ENCODE measurements at regions not wholly inside any gene's neighbourhood (a gene's known extent, or its start where the extent isn't known, plus 50 kb on each side); places are given as distances from the start of the nearest gene placed in this dataset.

- no peak for DNase-seq
- no peak for TF ChIP-seq CTCF (IDR thresholded peaks at IDR 0.05)
- TF ChIP-seq POLR2A (IDR thresholded peaks at IDR 0.05) = no peak
- no peak for TF ChIP-seq EP300 (IDR thresholded peaks at IDR 0.05)
- no peak for TF ChIP-seq POLR2AphosphoS5 (IDR thresholded peaks at IDR 0.05)
- 50 to 71% (median 68%) methylated on average over 1 of the region's 1 CpG for WGBS, 5 donors
- H3K36me3 ChIP-seq = no peaks in the 10 kb centered on the region
- no peaks in the 10 kb centered on the region for H3K27me3 ChIP-seq
- H3K4me3 ChIP-seq = no peak overlapping the region
- intact Hi-C loops (cut with DNase I; ENCODE audit: low total_unique reads) = no loop called here
- H3K27ac ChIP-seq = no peak overlapping the region
- no peaks in the 10 kb centered on the region for H3K4me1 ChIP-seq
- no peaks in the 10 kb centered on the region for H3K9me3 ChIP-seq
Measured at GRCh38 chr3:88412346-88412745, 262.6 kb downstream of the C3orf38 start.

GRCh38 chr3:88416436-88416835 lies 266.7 kb downstream of the C3orf38 start:
- no peak overlapping the region for H3K4me3 ChIP-seq
- DNase-seq = no peak
- H3K4me1 ChIP-seq = no peaks in the 10 kb centered on the region
- no peaks in the 10 kb centered on the region for H3K36me3 ChIP-seq
- intact Hi-C loops (cut with DNase I; ENCODE audit: low total_unique reads) = no loop called here
- WGBS, 5 donors = 82 to 95% (median 86%) methylated on average over 2 of the region's 2 CpGs
- no peak for TF ChIP-seq POLR2AphosphoS5 (IDR thresholded peaks at IDR 0.05)
- no peaks in the 10 kb centered on the region for H3K9me3 ChIP-seq
- H3K27ac ChIP-seq = no peak overlapping the region
- H3K27me3 ChIP-seq = no peaks in the 10 kb centered on the region

GRCh38 chr3:88418219-88418618 lies 268.5 kb downstream of the C3orf38 start:
- Histone ChIP-seq H3K27me3 (no peaks in the 10 kb centered on the region), H3K9me3 (no peaks in the 10 kb centered on the region), H3K27ac (no peak overlapping the region), H3K4me3 (no peak overlapping the region), H3K4me1 (no peaks in the 10 kb centered on the region), H3K36me3 (no peaks in the 10 kb centered on the region)
- no peak for DNase-seq
- WGBS, 5 donors = 81 to 94% (median 85%) methylated on average over 6 of the region's 6 CpGs
- TF ChIP-seq POLR2A (IDR thresholded peaks at IDR 0.05) (no peak), CTCF (IDR thresholded peaks at IDR 0.05) (no peak), POLR2AphosphoS5 (IDR thresholded peaks at IDR 0.05) (no peak), EP300 (IDR thresholded peaks at IDR 0.05) (no peak)
- intact Hi-C loops (cut with DNase I; ENCODE audit: low total_unique reads) = no loop called here

- intact Hi-C loops (cut with DNase I; ENCODE audit: low total_unique reads) = no loop called here
- peak in 1 of 2 donors; percentile 41 for DNase-seq
- Histone ChIP-seq H3K27me3 (no peaks in the 10 kb centered on the region), H3K4me1 (no peaks in the 10 kb centered on the region), H3K27ac (no peak overlapping the region), H3K4me3 (no peak overlapping the region), H3K36me3 (no peaks in the 10 kb centered on the region), H3K9me3 (no peaks in the 10 kb centered on the region)
- TF ChIP-seq CTCF (IDR thresholded peaks at IDR 0.05) (no peak), EP300 (IDR thresholded peaks at IDR 0.05) (no peak), POLR2A (IDR thresholded peaks at IDR 0.05) (no peak)
- WGBS, 5 donors = 29 to 54% (median 36%) methylated on average over 2 of the region's 2 CpGs
Measured at GRCh38 chr3:88433568-88433967, 283.8 kb downstream of the C3orf38 start.

- Histone ChIP-seq H3K9me3 (no peaks in the 10 kb centered on the region), H3K4me3 (no peak overlapping the region), H3K36me3 (no peaks in the 10 kb centered on the region), H3K4me1 (no peaks in the 10 kb centered on the region), H3K27me3 (no peaks in the 10 kb centered on the region), H3K27ac (no peak overlapping the region)
- TF ChIP-seq POLR2AphosphoS5 (IDR thresholded peaks at IDR 0.05) (no peak), CTCF (IDR thresholded peaks at IDR 0.05) (no peak), POLR2A (IDR thresholded peaks at IDR 0.05) (no peak), EP300 (IDR thresholded peaks at IDR 0.05) (no peak)
- DNase-seq = no peak
- intact Hi-C loops (cut with DNase I; ENCODE audit: low total_unique reads) = no loop called here
- whole genome bisulfite sequencing, 5 donors = 75 to 94% (median 77%) methylated on average over 2 of the region's 2 CpGs
Measured at GRCh38 chr3:88434001-88434400, 284.2 kb downstream of the C3orf38 start.

Data from stomach (tissue), 8 donors.